Stimulated activated CD8-positive, alpha-beta memory T cell treated with anti-CD3 and anti-CD28 coated beads, Interleukin-4, amount 100 ng/mL, for 4 hours (primary cell): ENCODE measurements at regions not wholly inside any gene's neighbourhood (a gene's known extent, or its start where the extent isn't known, plus 50 kb on each side); places are given as distances from the start of the nearest gene placed in this dataset.
"Not testable (repeated sequence)": the region's sequence is repeated elsewhere in the genome, so short reads cannot be mapped to it uniquely, and the experiment has no call there.

ENCODE experiments used
- DNase-seq, 2 donors: peaks; one replicate each; pipeline ENCODE4 v3.0.0-alpha.2; 2020; ENCODE audit warnings: low read depth in 2 of 2, low spot score in 1 of 2

- DNase-seq, result no peak
These were observed 1238.8 kb downstream of the NXPH1 start for GRCh38 chr7:9671979-9672917.

- DNase-seq, result no peak
These were observed 1247.3 kb downstream of the NXPH1 start for GRCh38 chr7:9680713-9681112.

- DNase-seq, result no peak
These were observed 1247.9 kb downstream of the NXPH1 start for GRCh38 chr7:9681284-9681683.

- DNase-seq, result no peak
These were observed 1257.9 kb downstream of the NXPH1 start for GRCh38 chr7:9691286-9691685.

- DNase-seq, result no peak
These were observed 1265.0 kb downstream of the NXPH1 start for GRCh38 chr7:9698375-9698774.

GRCh38 chr7:9709216-9709615 is 1264.5 kb upstream of the PHF14 start:
- no peak for DNase-seq

GRCh38 chr7:9711259-9711918 is 1262.3 kb upstream of the PHF14 start:
- no peak for DNase-seq

GRCh38 chr7:9718071-9718661 is 1255.5 kb upstream of the PHF14 start:
- no peak for DNase-seq

- DNase-seq, result no peak
These were observed 1254.4 kb upstream of the PHF14 start for GRCh38 chr7:9719303-9719702.

- DNase-seq, result no peak
These were observed 1254.0 kb upstream of the PHF14 start for GRCh38 chr7:9719721-9720120.

- not testable (repeated sequence) for DNase-seq
These were observed 1247.6 kb upstream of the PHF14 start for GRCh38 chr7:9725940-9726663.

GRCh38 chr7:9726811-9727210 is 1246.9 kb upstream of the PHF14 start:
- DNase-seq, result not testable (repeated sequence)

- DNase-seq, result not testable (repeated sequence)
These were observed 1246.2 kb upstream of the PHF14 start for GRCh38 chr7:9727467-9727869.

- DNase-seq, result not testable (repeated sequence)
These were observed 1245.5 kb upstream of the PHF14 start for GRCh38 chr7:9728014-9728657.

GRCh38 chr7:9752033-9752432 is 1221.6 kb upstream of the PHF14 start:
- no peak for DNase-seq

- DNase-seq, result no peak
These were observed 1212.4 kb upstream of the PHF14 start for GRCh38 chr7:9761224-9761623.

GRCh38 chr7:9776900-9777299 is 1196.8 kb upstream of the PHF14 start:
- DNase-seq, result no peak

- DNase-seq, result no peak
These were observed 1195.3 kb upstream of the PHF14 start for GRCh38 chr7:9778367-9778766.

GRCh38 chr7:9781710-9782109 is 1192.0 kb upstream of the PHF14 start:
- no peak for DNase-seq

- DNase-seq, result no peak
These were observed 1191.4 kb upstream of the PHF14 start for GRCh38 chr7:9782275-9782674.

GRCh38 chr7:9785211-9785610 is 1188.5 kb upstream of the PHF14 start:
- no peak for DNase-seq
